ENCODE measurements at regions not wholly inside any gene's neighbourhood (a gene's known extent, or its start where the extent isn't known, plus 50 kb on each side); places are given as distances from the start of the nearest gene placed in this dataset.

GRCh38 chr7:52129278-52129677 is 812.7 kb upstream of the COBL start:
- no peak overlapping the region for H3K4me3 ChIP-seq
- no peak overlapping the region for H3K27ac ChIP-seq

GRCh38 chr7:52120912-52121311 is 804.3 kb upstream of the COBL start:
- no peak overlapping the region for H3K27ac ChIP-seq
- H3K4me3 ChIP-seq, result no peak overlapping the region

GRCh38 chr7:52119537-52119936 is 802.9 kb upstream of the COBL start:
- H3K4me3 ChIP-seq, result no peak overlapping the region
- no peak overlapping the region for H3K27ac ChIP-seq

GRCh38 chr7:52114509-52114908 is 797.9 kb upstream of the COBL start:
- H3K4me3 ChIP-seq, result no peak overlapping the region
- no peak overlapping the region for H3K27ac ChIP-seq

GRCh38 chr7:52114056-52114455 is 797.4 kb upstream of the COBL start:
- no peak overlapping the region for H3K4me3 ChIP-seq
- H3K27ac ChIP-seq, result no peak overlapping the region

- H3K4me3 ChIP-seq, result no peak overlapping the region
- H3K27ac ChIP-seq, result no peak overlapping the region
Measured at GRCh38 chr7:52107355-52107754, 790.7 kb upstream of the COBL start.

GRCh38 chr7:52095861-52096260 is 779.3 kb upstream of the COBL start:
- H3K4me3 ChIP-seq, result no peak overlapping the region

GRCh38 chr7:52091996-52092395 is 775.4 kb upstream of the COBL start:
- no peak overlapping the region for H3K4me3 ChIP-seq
- H3K27ac ChIP-seq, result no peak overlapping the region

More at GRCh38 chr7:52095861-52096260, 779.3 kb upstream of the COBL start:
- H3K27ac ChIP-seq, result no peak overlapping the region

GRCh38 chr7:52091101-52091500 is 774.5 kb upstream of the COBL start:
- H3K27ac ChIP-seq, result no peak overlapping the region

GRCh38 chr7:52088008-52088901 is 771.6 kb upstream of the COBL start:
- Histone ChIP-seq H3K27ac (no peak overlapping the region), H3K4me3 (no peak overlapping the region)

More at GRCh38 chr7:52091101-52091500, 774.5 kb upstream of the COBL start:
- H3K4me3 ChIP-seq, result no peak overlapping the region

GRCh38 chr7:52085610-52086009 is 769.0 kb upstream of the COBL start:
- no peak overlapping the region for H3K4me3 ChIP-seq

GRCh38 chr7:52080493-52080892 is 763.9 kb upstream of the COBL start:
- Histone ChIP-seq H3K4me3 (no peak overlapping the region), H3K27ac (no peak overlapping the region)

More at GRCh38 chr7:52085610-52086009, 769.0 kb upstream of the COBL start:
- H3K27ac ChIP-seq, result no peak overlapping the region

- Histone ChIP-seq H3K4me3 (no peak overlapping the region), H3K27ac (no peak overlapping the region)
Measured at GRCh38 chr7:52079726-52080125, 763.1 kb upstream of the COBL start.

GRCh38 chr7:52077571-52077970 is 761.0 kb upstream of the COBL start:
- Histone ChIP-seq H3K27ac (no peak overlapping the region), H3K4me3 (no peak overlapping the region)

GRCh38 chr7:52074912-52075311 is 758.3 kb upstream of the COBL start:
- Histone ChIP-seq H3K4me3 (no peak overlapping the region), H3K27ac (no peak overlapping the region)

GRCh38 chr7:52074071-52074470 is 757.5 kb upstream of the COBL start:
- no peak overlapping the region for H3K4me3 ChIP-seq
- H3K27ac ChIP-seq, result no peak overlapping the region

GRCh38 chr7:52071744-52072143 is 755.1 kb upstream of the COBL start:
- H3K4me3 ChIP-seq, result no peak overlapping the region
- H3K27ac ChIP-seq, result no peak overlapping the region

- Histone ChIP-seq H3K4me3 (no peak overlapping the region), H3K27ac (no peak overlapping the region)
Measured at GRCh38 chr7:52064493-52064892, 747.9 kb upstream of the COBL start.

- Histone ChIP-seq H3K4me3 (no peak overlapping the region), H3K27ac (no peak overlapping the region)
Measured at GRCh38 chr7:52061666-52062065, 745.1 kb upstream of the COBL start.

- no peak overlapping the region for H3K27ac ChIP-seq
- no peak overlapping the region for H3K4me3 ChIP-seq
Measured at GRCh38 chr7:52053525-52053924, 736.9 kb upstream of the COBL start.

- no peak overlapping the region for H3K4me3 ChIP-seq
- no peak overlapping the region for H3K27ac ChIP-seq
Measured at GRCh38 chr7:52030722-52031121, 714.1 kb upstream of the COBL start.

- H3K4me3 ChIP-seq, result no peak overlapping the region
- H3K27ac ChIP-seq, result no peak overlapping the region
Measured at GRCh38 chr7:52026140-52026539, 709.5 kb upstream of the COBL start.
